Esophagus squamous epithelium (tissue), 5 donors: ENCODE measurements at regions not wholly inside any gene's neighbourhood (a gene's known extent, or its start where the extent isn't known, plus 50 kb on each side); places are given as distances from the start of the nearest gene placed in this dataset.

ENCODE experiments used
- DNase-seq: peaks from one replicate; lab custom pipeline; 2025; lab: John Stamatoyannopoulos, UW
- H3K27ac ChIP-seq, 4 donors: fragments of 200-600 bp; sonication (generic); one replicate each; pipeline ENCODE4 v1.5.1; 2016 to 2019; ENCODE audit warnings: mild to moderate bottlenecking in 1 of 4
- H3K27me3 ChIP-seq, 4 donors: fragments of 200-600 bp; sonication (generic); 1 replicate in 3 of 4; 2 replicates in 1 of 4; pipeline versions ENCODE4 v1.5.1 to v1.6.0; 2017 to 2021; ENCODE audit warnings: antibody characterized with exemption in 1 of 4
- H3K36me3 ChIP-seq, 3 donors: fragments of 200-600 bp; sonication (generic); one replicate each; pipeline ENCODE4 v1.5.1; 2016 to 2019
- H3K4me1 ChIP-seq, 3 donors: fragments of 200-600 bp; sonication (generic); one replicate each; pipeline ENCODE4 v1.5.1; 2017 to 2019
- H3K4me3 ChIP-seq, 4 donors: fragments of 200-600 bp; sonication (generic); 1 replicate in 3 of 4; 2 replicates in 1 of 4; pipeline ENCODE4 v1.5.1; 2016 to 2019; ENCODE audit warnings: mild to moderate bottlenecking in 2 of 4, moderate library complexity in 1 of 4
- H3K9me3 ChIP-seq, 3 donors: fragments of 200-600 bp; sonication (generic); one replicate each; pipeline ENCODE4 v1.5.1; 2016 to 2019
- CTCF ChIP-seq, 6 experiments: fragments of 450-650 bp in 4 of 6; fragments of 200-600 bp in 2 of 6; sonication (generic) in 2 of 6; IDR thresholded peaks; one replicate each; pipeline ENCODE4 v1.5.1; 2016 to 2019; ENCODE audit warnings: antibody characterized with exemption in 6 of 6, mild to moderate bottlenecking in 4 of 6, moderate library complexity in 4 of 6
- POLR2A ChIP-seq, 4 donors: fragments of 450-650 bp; IDR thresholded peaks; one replicate each; pipeline ENCODE4 v1.6.1; 2017; ENCODE audit warnings: antibody characterized with exemption in 4 of 4, mild to moderate bottlenecking in 4 of 4, moderate library complexity in 3 of 4
- WGBS, 2 donors: methylation state at CpG; one replicate each; pipeline ENCODE4 v1.1.5; 2018; 5-methylcytosine and 5-hydroxymethylcytosine counted together
- intact Hi-C: fragments of 100-400 bp; cut with DNase I; formaldehyde crosslinking; loops from one replicate; pipeline ENCODE4 v1.15.0; 2022
- donor health status: DM: yes; HTN: yes; CAD: no.

- Histone ChIP-seq H3K27ac (no peak overlapping the region), H3K4me3 (no peak overlapping the region), H3K9me3 (no peaks in the 10 kb centered on the region), H3K4me1 (no peaks in the 10 kb centered on the region), H3K36me3 (no peaks in the 10 kb centered on the region), H3K27me3 (peaks cover 0 to 6% (median 0%) of the 10 kb centered on the region in 4 donors)
- peak in 1 of 6 experiments; percentile 34 for TF ChIP-seq CTCF (IDR thresholded peaks at IDR 0.05)
- no peak for TF ChIP-seq POLR2A (IDR thresholded peaks at IDR 0.05)
- 61 to 76% methylated on average over 2 of the region's 2 CpGs for WGBS, 2 donors
- DNase-seq = no peak
- intact Hi-C loops = no loop called here
Measured at GRCh38 chr6:10330515-10330914, 84.4 kb downstream of the TFAP2A start.

- no peak overlapping the region for H3K27ac ChIP-seq
- no peaks in the 10 kb centered on the region for H3K9me3 ChIP-seq
- H3K27me3 ChIP-seq = peaks cover 0 to 40% (median 0%) of the 10 kb centered on the region in 4 donors
- DNase-seq = no peak
- TF ChIP-seq CTCF (IDR thresholded peaks at IDR 0.05) = no peak
- TF ChIP-seq POLR2A (IDR thresholded peaks at IDR 0.05) = no peak
- intact Hi-C loops = no loop called here
- H3K36me3 ChIP-seq = no peaks in the 10 kb centered on the region
- H3K4me1 ChIP-seq = no peaks in the 10 kb centered on the region
- WGBS, 2 donors = 49 to 57% methylated on average over 2 of the region's 2 CpGs
- H3K4me3 ChIP-seq = no peak overlapping the region
Measured at GRCh38 chr6:10323018-10323417, 91.9 kb downstream of the TFAP2A start.

GRCh38 chr6:10320291-10320690 is 94.6 kb downstream of the TFAP2A start:
- intact Hi-C loops = no loop called here
- peaks cover 0 to 22% (median 14%) of the 10 kb centered on the region in 3 donors for H3K4me1 ChIP-seq
- peaks cover 0 to 35% (median 0%) of the 10 kb centered on the region in 4 donors for H3K27me3 ChIP-seq
- H3K4me3 ChIP-seq = no peak overlapping the region
- no peak for DNase-seq
- H3K27ac ChIP-seq = no peak overlapping the region
- no peak for TF ChIP-seq CTCF (IDR thresholded peaks at IDR 0.05)
- no peak for TF ChIP-seq POLR2A (IDR thresholded peaks at IDR 0.05)
- H3K9me3 ChIP-seq = no peaks in the 10 kb centered on the region
- H3K36me3 ChIP-seq = no peaks in the 10 kb centered on the region
- WGBS, 2 donors = 83 to 86% methylated on average over 6 of the region's 6 CpGs

- H3K27ac ChIP-seq = peak overlapping the region; percentile 38 to 64 (median 52)
- intact Hi-C loops = no loop called here
Measured at GRCh38 chr6:10316373-10316721, 98.5 kb downstream of the TFAP2A start.

More at GRCh38 chr6:10316373-10316721, 98.5 kb downstream of the TFAP2A start:
- Histone ChIP-seq H3K27me3 (peaks cover 0 to 24% (median 0%) of the 10 kb centered on the region in 4 donors), H3K36me3 (no peaks in the 10 kb centered on the region), H3K4me3 (peak overlapping the region in 1 of 4 donors; percentile 1), H3K4me1 (peaks cover 0 to 28% (median 14%) of the 10 kb centered on the region in 3 donors), H3K9me3 (no peaks in the 10 kb centered on the region)
- no peak for TF ChIP-seq POLR2A (IDR thresholded peaks at IDR 0.05)
- no peak for TF ChIP-seq CTCF (IDR thresholded peaks at IDR 0.05)
- no peak for DNase-seq
- WGBS, 2 donors = 21 to 26% methylated on average over 12 of the region's 12 CpGs
